DND-41 (cell line): ENCODE measurements at regions not wholly inside any gene's neighbourhood (a gene's known extent, or its start where the extent isn't known, plus 50 kb on each side); places are given as distances from the start of the nearest gene placed in this dataset.

Source experiments
- ATAC-seq: fragments of 200-7000 bp; cut with Tn5 transposase; 3 replicates; pipeline ENCODE4 v1.9.1; 2021; ENCODE audit warnings: low read depth; ENCODE audit not compliant: insufficient read depth
- DNase-seq: peaks from one replicate; pipeline ENCODE4 v3.0.0-alpha.2; 2020
- H2AFZ ChIP-seq: 2 replicates; pipeline ENCODE4 v1.6.0; 2012; ENCODE audit warnings: low read depth, low read length
- H3K27ac ChIP-seq: 2 replicates; pipeline ENCODE4 v1.5.1; 2012; ENCODE audit warnings: low read length, inconsistent platforms
- H3K27me3 ChIP-seq: fragments of 200-600 bp; sonication (generic); 2 replicates; pipeline ENCODE4 v1.6.0; 2012; ENCODE audit warnings: low read length, mild to moderate bottlenecking, inconsistent platforms; ENCODE audit not compliant: insufficient read depth, poor library complexity
- H3K36me3 ChIP-seq: 2 replicates; pipeline ENCODE4 v1.5.1; 2012; ENCODE audit warnings: low read length, inconsistent platforms; ENCODE audit not compliant: insufficient read depth
- H3K4me1 ChIP-seq: 2 replicates; pipeline ENCODE4 v1.5.1; 2012; ENCODE audit warnings: mild to moderate bottlenecking, low read length; ENCODE audit not compliant: insufficient read depth
- H3K4me2 ChIP-seq: 2 replicates; pipeline ENCODE4 v1.6.0; 2012; ENCODE audit warnings: mild to moderate bottlenecking, moderate library complexity, low read length, inconsistent platforms; ENCODE audit not compliant: insufficient read depth
- H3K4me3 ChIP-seq, 2 experiments: fragments of 200-600 bp in 1 of 2; shearing (Covaris generic) in 1 of 2; 2 replicates each; pipeline ENCODE4 v1.5.1; 2012 to 2016; ENCODE audit warnings: inconsistent platforms in 2 of 2, low read length in 2 of 2, mild to moderate bottlenecking in 2 of 2, low read depth in 1 of 2, moderate library complexity in 1 of 2
- H3K79me2 ChIP-seq: 2 replicates; pipeline ENCODE4 v1.6.0; 2012; ENCODE audit warnings: low read length, inconsistent platforms; ENCODE audit not compliant: insufficient read depth
- H3K9ac ChIP-seq: 2 replicates; pipeline ENCODE4 v1.6.0; 2012; ENCODE audit warnings: low read depth, mild to moderate bottlenecking, inconsistent platforms, low read length, moderate library complexity
- H3K9me3 ChIP-seq: 2 replicates; pipeline ENCODE4 v1.5.1; 2012; ENCODE audit warnings: low read length, moderate library complexity, mild to moderate bottlenecking, inconsistent platforms; ENCODE audit not compliant: insufficient read depth, severe bottlenecking
- H4K20me1 ChIP-seq: 2 replicates; pipeline ENCODE4 v1.6.0; 2012; ENCODE audit warnings: low read length; ENCODE audit not compliant: insufficient read depth
- EZH2 ChIP-seq: IDR thresholded peaks from 3 replicates; pipeline ENCODE4 v1.6.1; 2012; ENCODE audit warnings: borderline replicate concordance, low read depth, mild to moderate bottlenecking, moderate library complexity, low read length, inconsistent platforms; ENCODE audit not compliant: severe bottlenecking
- TF ChIP-seq, protein P1 (sequence below): IDR thresholded peaks from 2 replicates; pipeline ENCODE4 v1.5.1; 2012; ENCODE audit warnings: borderline replicate concordance, low read length, moderate library complexity, mild to moderate bottlenecking; ENCODE audit not compliant: poor library complexity, severe bottlenecking; ENCODE audit errors: extremely low read depth

DNA sequence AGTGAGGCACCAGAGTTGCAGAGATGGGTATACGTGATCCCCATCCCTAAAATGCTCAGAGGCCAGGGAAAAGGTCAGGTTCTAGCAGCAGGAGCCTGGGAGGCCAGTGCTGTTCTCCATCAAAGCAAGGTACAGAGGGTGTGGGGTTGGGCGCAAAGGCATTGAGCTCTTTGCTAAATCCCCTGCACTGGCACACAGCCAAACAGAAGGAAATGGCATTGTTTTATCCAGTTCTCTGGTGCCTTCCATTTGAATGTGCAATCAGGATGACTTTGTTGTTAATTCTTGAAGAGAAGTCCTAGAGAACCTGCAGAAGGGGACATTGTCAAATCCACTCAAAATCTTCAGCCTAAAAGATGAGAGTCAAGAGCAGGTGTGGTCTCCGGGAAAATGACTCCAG, 111.3 kb upstream of the CHST15 start:
- Histone ChIP-seq H3K27me3 (no peaks in the 10 kb centered on the region), H3K27ac (no peak overlapping the region), H3K9me3 (no peaks in the 10 kb centered on the region), H3K4me1 (no peaks in the 10 kb centered on the region), H2AFZ (no peak overlapping the region), H4K20me1 (no peaks in the 10 kb centered on the region), H3K4me2 (no peak overlapping the region), H3K9ac (no peak overlapping the region), H3K36me3 (no peaks in the 10 kb centered on the region), H3K79me2 (no peaks in the 10 kb centered on the region), H3K4me3 (no peak overlapping the region)
- DNase-seq = no peak
- ATAC-seq = no peak
- TF ChIP-seq EZH2 = no peak
- TF ChIP-seq, protein P1, sequence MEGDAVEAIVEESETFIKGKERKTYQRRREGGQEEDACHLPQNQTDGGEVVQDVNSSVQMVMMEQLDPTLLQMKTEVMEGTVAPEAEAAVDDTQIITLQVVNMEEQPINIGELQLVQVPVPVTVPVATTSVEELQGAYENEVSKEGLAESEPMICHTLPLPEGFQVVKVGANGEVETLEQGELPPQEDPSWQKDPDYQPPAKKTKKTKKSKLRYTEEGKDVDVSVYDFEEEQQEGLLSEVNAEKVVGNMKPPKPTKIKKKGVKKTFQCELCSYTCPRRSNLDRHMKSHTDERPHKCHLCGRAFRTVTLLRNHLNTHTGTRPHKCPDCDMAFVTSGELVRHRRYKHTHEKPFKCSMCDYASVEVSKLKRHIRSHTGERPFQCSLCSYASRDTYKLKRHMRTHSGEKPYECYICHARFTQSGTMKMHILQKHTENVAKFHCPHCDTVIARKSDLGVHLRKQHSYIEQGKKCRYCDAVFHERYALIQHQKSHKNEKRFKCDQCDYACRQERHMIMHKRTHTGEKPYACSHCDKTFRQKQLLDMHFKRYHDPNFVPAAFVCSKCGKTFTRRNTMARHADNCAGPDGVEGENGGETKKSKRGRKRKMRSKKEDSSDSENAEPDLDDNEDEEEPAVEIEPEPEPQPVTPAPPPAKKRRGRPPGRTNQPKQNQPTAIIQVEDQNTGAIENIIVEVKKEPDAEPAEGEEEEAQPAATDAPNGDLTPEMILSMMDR = no peak

DNA sequence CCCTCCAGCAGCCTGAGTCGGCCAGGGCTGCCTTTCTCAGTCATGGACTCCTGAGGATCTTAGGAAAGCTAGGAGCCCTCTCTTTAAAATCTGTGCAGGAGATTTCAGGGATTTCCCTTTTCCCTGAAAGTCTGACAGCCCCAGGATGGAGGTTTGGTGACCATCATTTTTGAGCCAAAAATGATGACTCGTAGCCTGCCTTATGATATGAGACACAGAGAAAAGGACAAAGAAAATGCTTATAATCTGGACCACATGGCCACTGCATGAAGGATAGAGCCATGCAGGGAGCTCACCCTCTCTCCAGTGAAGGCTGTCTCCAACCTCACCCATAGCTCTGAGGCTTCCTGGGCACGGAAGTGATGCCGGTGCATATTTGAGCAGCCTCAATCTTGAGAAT, 106.6 kb upstream of the CHST15 start:
- Histone ChIP-seq H3K4me2 (no peak overlapping the region), H2AFZ (no peak overlapping the region), H3K36me3 (no peaks in the 10 kb centered on the region), H3K4me3 (no peak overlapping the region), H4K20me1 (no peaks in the 10 kb centered on the region), H3K4me1 (peaks cover 12% of the 10 kb centered on the region), H3K9ac (no peak overlapping the region), H3K9me3 (no peaks in the 10 kb centered on the region), H3K27ac (no peak overlapping the region), H3K27me3 (no peaks in the 10 kb centered on the region), H3K79me2 (no peaks in the 10 kb centered on the region)
- no peak for ATAC-seq
- no peak for TF ChIP-seq EZH2
- TF ChIP-seq, protein P1 = no peak
- no peak for DNase-seq

DNA sequence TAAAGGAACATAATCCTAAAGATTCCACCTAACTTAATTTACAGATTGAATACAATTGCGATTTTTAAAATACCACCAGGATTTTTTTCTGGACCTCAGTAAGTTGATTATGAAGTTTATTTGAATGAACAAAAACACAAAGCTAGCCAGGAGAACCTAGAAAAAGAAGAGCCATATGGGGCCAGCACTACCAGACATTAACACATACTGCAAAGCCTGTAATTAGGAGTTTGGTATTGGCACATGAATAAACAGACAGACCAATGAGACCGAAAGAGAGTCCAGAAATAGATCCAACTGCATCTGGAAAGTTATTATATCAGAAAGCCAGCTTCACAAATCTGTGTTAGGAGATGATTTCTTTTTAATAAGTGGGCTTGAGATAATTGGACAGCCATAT, 105.5 kb upstream of the CHST15 start:
- ATAC-seq = no peak
- no peaks in the 10 kb centered on the region for H4K20me1 ChIP-seq
- H3K79me2 ChIP-seq = no peaks in the 10 kb centered on the region
- no peak for TF ChIP-seq EZH2
- TF ChIP-seq, protein P1 = no peak
- no peaks in the 10 kb centered on the region for H3K27me3 ChIP-seq
- H3K4me1 ChIP-seq = peaks cover 12% of the 10 kb centered on the region
- no peaks in the 10 kb centered on the region for H3K36me3 ChIP-seq
- DNase-seq = no peak
- no peak overlapping the region for H3K9ac ChIP-seq
- no peaks in the 10 kb centered on the region for H3K9me3 ChIP-seq
- H3K4me3 ChIP-seq = no peak overlapping the region
- H2AFZ ChIP-seq = no peak overlapping the region
- no peak overlapping the region for H3K27ac ChIP-seq
- no peak overlapping the region for H3K4me2 ChIP-seq

DNA sequence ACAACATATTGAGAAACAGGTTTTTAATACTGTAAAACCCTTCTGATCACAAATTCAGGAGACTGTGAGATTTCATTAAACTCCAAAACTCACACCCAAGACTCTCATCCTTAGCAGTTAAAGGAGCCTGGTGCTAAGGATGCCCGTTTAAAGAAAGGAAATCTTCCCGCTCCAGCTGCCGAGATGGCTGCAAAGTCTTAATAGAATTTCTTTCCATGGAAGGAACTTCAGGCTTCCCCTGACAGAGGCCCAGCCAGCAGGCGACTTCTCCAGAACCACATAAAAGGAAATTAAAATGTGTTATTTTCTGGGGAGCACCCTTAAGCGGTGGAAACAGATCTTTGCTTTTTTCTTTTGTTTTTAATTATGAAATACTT, 104.7 kb upstream of the CHST15 start:
- ATAC-seq (no peak), DNase-seq (no peak)
- H4K20me1 ChIP-seq = no peaks in the 10 kb centered on the region
- no peak overlapping the region for H3K27ac ChIP-seq
- no peak overlapping the region for H3K4me2 ChIP-seq
- H3K4me3 ChIP-seq = no peak overlapping the region
- H3K4me1 ChIP-seq = peaks cover 12% of the 10 kb centered on the region
- no peaks in the 10 kb centered on the region for H3K9me3 ChIP-seq
- no peak overlapping the region for H3K9ac ChIP-seq
- no peaks in the 10 kb centered on the region for H3K36me3 ChIP-seq
- H3K79me2 ChIP-seq = no peaks in the 10 kb centered on the region
- H3K27me3 ChIP-seq = no peaks in the 10 kb centered on the region
- TF ChIP-seq, protein P1 = no peak
- no peak for TF ChIP-seq EZH2
- no peak overlapping the region for H2AFZ ChIP-seq
